ENCODE measurements at regions not wholly inside any gene's neighbourhood (a gene's known extent, or its start where the extent isn't known, plus 50 kb on each side); places are given as distances from the start of the nearest gene placed in this dataset.

DNA sequence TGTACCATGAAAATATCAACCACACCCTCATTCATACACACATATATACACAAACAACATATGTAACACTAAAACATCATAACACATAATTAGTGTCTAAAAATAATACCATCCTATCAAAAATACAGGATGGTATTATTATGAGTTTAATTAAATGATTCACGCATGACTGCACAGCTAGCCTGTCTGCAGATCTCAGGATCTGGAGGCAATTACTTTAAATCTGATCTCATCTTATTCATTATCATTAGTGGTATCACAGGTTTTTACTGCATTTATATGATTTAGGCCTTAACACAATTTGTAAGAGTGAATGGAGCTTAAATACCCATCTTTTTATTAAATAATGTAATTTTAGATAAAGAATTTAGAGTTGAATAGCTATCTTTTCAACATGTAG lies 443.4 kb upstream of the LINC00305 start:
- Histone ChIP-seq H3K18ac (ENCODE audit: insufficient read length, low read depth, low read length) (no peak overlapping the region), H3K4me2 (ENCODE audit: insufficient read depth, insufficient read length, low read length) (no peak overlapping the region), H3K4ac (ENCODE audit: low read depth, low read length) (no peak overlapping the region), H2BK15ac (ENCODE audit: low read depth, low read length) (no peak overlapping the region), H2BK20ac (ENCODE audit: low read depth, low read length, poor library complexity, severe bottlenecking) (no peak overlapping the region), H2BK120ac (ENCODE audit: low read depth, low read length, poor library complexity, severe bottlenecking) (no peak overlapping the region), H3K9ac (ENCODE audit: extremely low read depth, insufficient read length, low read length) (no peak overlapping the region), H4K20me1 (ENCODE audit: control insufficient read depth, insufficient read depth, insufficient read length) (no peaks in the 10 kb centered on the region), H3T11ph (ENCODE audit: low read length) (no peak overlapping the region), H3K9me3 (ENCODE audit: control insufficient read depth, low read depth, low read length) (no peaks in the 10 kb centered on the region), H3K79me1 (ENCODE audit: insufficient read depth, low read depth, low read length, poor library complexity, severe bottlenecking) (no peaks in the 10 kb centered on the region), H2AFZ (ENCODE audit: low read length) (no peak overlapping the region), H2BK12ac (ENCODE audit: insufficient read length, low read depth, low read length) (no peak overlapping the region), H3K56ac (ENCODE audit: insufficient read length, low read depth, low read length) (no peak overlapping the region), H2AK5ac (ENCODE audit: insufficient read length, low read length) (no peak overlapping the region), H2BK5ac (ENCODE audit: insufficient read length, low read length) (no peak overlapping the region), H4K8ac (replicated peaks; ENCODE audit: insufficient read length, low read depth, low read length) (no peak overlapping the region), H3K79me2 (ENCODE audit: insufficient read depth, low read length) (no peaks in the 10 kb centered on the region), H3K27ac (ENCODE audit: insufficient read length, low read depth, low read length) (no peak overlapping the region), H3K23me2 (ENCODE audit: insufficient read length, low read depth, low read length, poor library complexity, severe bottlenecking) (no peaks in the 10 kb centered on the region), H3K14ac (ENCODE audit: insufficient read depth, low read length) (no peak overlapping the region), H3K23ac (ENCODE audit: insufficient read length, low read depth, low read length) (no peak overlapping the region), H4K91ac (ENCODE audit: insufficient read length, low read depth, low read length) (no peak overlapping the region), H3K27me3 (ENCODE audit: insufficient read depth, low read length) (no peaks in the 10 kb centered on the region), H4K5ac (ENCODE audit: insufficient read length, low read depth, low read length) (no peak overlapping the region), H3K4me1 (ENCODE audit: insufficient read depth, low read length) (no peaks in the 10 kb centered on the region)
- no peak for DNase-seq
- no peak for TF ChIP-seq CTCF (conservative IDR thresholded peaks at IDR 0.05)
- H3K27ac Mint-ChIP-seq = no peak overlapping the region
- no peak overlapping the region for H3K4me3 Mint-ChIP-seq
- no peaks in the 10 kb centered on the region for H3K27me3 Mint-ChIP-seq (ENCODE audit: low read depth)
- no peaks in the 10 kb centered on the region for H3K36me3 Mint-ChIP-seq (ENCODE audit: insufficient read depth in 1 of 3, low read depth in 3 of 3)
- H3K9me3 Mint-ChIP-seq = no peaks in the 10 kb centered on the region
- WGBS (ENCODE audit: extremely low coverage, insufficient read length, low lambda C conversion rate) = no CpG with 5 or more reads among the region's 1 CpG
- H3K4me1 Mint-ChIP-seq = no peaks in the 10 kb centered on the region
